Transverse colon (tissue), 4 donors: ENCODE measurements at regions not wholly inside any gene's neighbourhood (a gene's known extent, or its start where the extent isn't known, plus 50 kb on each side); places are given as distances from the start of the nearest gene placed in this dataset.

Experiments used
- DNase-seq: peaks from one replicate; pipeline ENCODE4 v3.0.0-alpha.2; 2019
- H3K27ac ChIP-seq, 4 donors: fragments of 200-600 bp; sonication (generic); 2 replicates each; pipeline ENCODE4 v1.5.1; 2016 to 2018; ENCODE audit warnings: inconsistent platforms in 4 of 4
- H3K27me3 ChIP-seq: fragments of 200-600 bp; sonication (generic); 2 replicates; pipeline ENCODE4 v1.5.1; 2017; ENCODE audit warnings: inconsistent platforms
- H3K36me3 ChIP-seq, 4 donors: fragments of 200-600 bp; sonication (generic); 2 replicates each; pipeline ENCODE4 v1.5.1; 2017 to 2019; ENCODE audit warnings: inconsistent platforms in 4 of 4
- H3K4me1 ChIP-seq, 4 donors: fragments of 200-600 bp; sonication (generic); 2 replicates each; pipeline ENCODE4 v1.5.1; 2017 to 2020; ENCODE audit warnings: inconsistent platforms in 4 of 4
- H3K4me3 ChIP-seq, 4 donors: fragments of 200-600 bp; sonication (generic); 1 replicate in 1 of 4; 2 replicates in 3 of 4; pipeline versions ENCODE4 v1.5.1 to v1.6.1; 2017 to 2019; ENCODE audit warnings: inconsistent platforms in 4 of 4
- H3K9me3 ChIP-seq, 2 donors: fragments of 200-600 bp; sonication (generic); 2 replicates each; pipeline ENCODE4 v1.5.1; 2017 to 2019; ENCODE audit warnings: inconsistent platforms in 2 of 2
- CTCF ChIP-seq, 5 experiments: fragments of 200-600 bp in 3 of 5; fragments of 450-650 bp in 2 of 5; sonication (generic) in 3 of 5; IDR thresholded peaks; 1 replicate in 2 of 5; 2 replicates in 3 of 5; pipeline ENCODE4 v1.5.1; 2016 to 2017; ENCODE audit warnings: antibody characterized with exemption in 5 of 5, inconsistent platforms in 3 of 5, mild to moderate bottlenecking in 2 of 5, moderate library complexity in 1 of 5
- EP300 ChIP-seq: sonication (generic); formaldehyde crosslinking; IDR thresholded peaks from one replicate; pipeline ENCODE4 v1.6.1; 2017; ENCODE audit warnings: antibody characterized with exemption, low read depth
- POLR2A ChIP-seq: fragments of 450-650 bp; IDR thresholded peaks from one replicate; pipeline ENCODE4 v1.6.1; 2016; ENCODE audit warnings: antibody characterized with exemption, mild to moderate bottlenecking, moderate library complexity
- POLR2AphosphoS5 ChIP-seq, 3 donors: sonication (generic); formaldehyde crosslinking; IDR thresholded peaks; one replicate each; pipeline ENCODE4 v1.6.1; 2016; ENCODE audit warnings: antibody characterized with exemption in 3 of 3
- WGBS, 2 donors: methylation state at CpG; one replicate each; pipeline ENCODE4 v1.1.5; 2018; ENCODE audit warnings: low coverage in 1 of 2; 5-methylcytosine and 5-hydroxymethylcytosine counted together
- in situ Hi-C, 4 donors: fragments of 200-750 bp; cut with MboI; loops; one replicate each; pipeline versions ENCODE4 v1.15.0 to v1.15.1; 2017; ENCODE audit warnings: low sequenced_read_pairs in 3 of 4, low pct_ligation_motif_present in 1 of 4, low pct_unique_long_range_greater_than_20kb in 1 of 4
- intact Hi-C: fragments of 100-400 bp; cut with DNase I; formaldehyde crosslinking; loops from one replicate; pipeline ENCODE4 v1.15.1; 2023; ENCODE audit warnings: low total_unique reads

DNA sequence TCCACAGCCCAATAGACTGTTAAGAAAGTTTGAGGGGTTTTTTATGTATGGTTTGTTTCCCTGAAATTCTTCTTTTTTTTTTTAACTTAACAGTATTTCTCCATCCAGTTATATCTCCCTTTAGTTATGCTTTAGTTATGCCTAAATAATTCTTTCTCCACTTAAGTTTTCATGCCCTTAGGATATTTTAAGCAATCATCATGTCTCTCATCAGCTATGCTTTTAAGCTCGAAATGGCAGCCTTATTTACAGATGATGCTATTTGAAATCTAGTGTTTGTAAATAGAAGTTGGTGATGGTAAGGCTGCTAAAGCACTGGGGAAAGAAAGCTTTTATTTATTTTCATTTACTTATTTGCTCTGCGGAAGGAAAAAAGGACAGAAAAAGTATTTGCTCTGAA is 439.3 kb downstream of the TFAP2B start:
- in situ Hi-C loops (no loop called here), intact Hi-C loops (no loop called here)
- Histone ChIP-seq H3K27me3 (no peaks in the 10 kb centered on the region), H3K4me1 (no peaks in the 10 kb centered on the region), H3K27ac (no peak overlapping the region), H3K4me3 (no peak overlapping the region), H3K9me3 (no peaks in the 10 kb centered on the region), H3K36me3 (no peaks in the 10 kb centered on the region)
- DNase-seq: no peak
- TF ChIP-seq POLR2AphosphoS5 (IDR thresholded peaks at IDR 0.05) (no peak), POLR2A (no peak), EP300 (no peak), CTCF (IDR thresholded peaks at IDR 0.05) (no peak)
- WGBS, 2 donors: 74 to 77% methylated on average over 2 of the region's 2 CpGs

DNA sequence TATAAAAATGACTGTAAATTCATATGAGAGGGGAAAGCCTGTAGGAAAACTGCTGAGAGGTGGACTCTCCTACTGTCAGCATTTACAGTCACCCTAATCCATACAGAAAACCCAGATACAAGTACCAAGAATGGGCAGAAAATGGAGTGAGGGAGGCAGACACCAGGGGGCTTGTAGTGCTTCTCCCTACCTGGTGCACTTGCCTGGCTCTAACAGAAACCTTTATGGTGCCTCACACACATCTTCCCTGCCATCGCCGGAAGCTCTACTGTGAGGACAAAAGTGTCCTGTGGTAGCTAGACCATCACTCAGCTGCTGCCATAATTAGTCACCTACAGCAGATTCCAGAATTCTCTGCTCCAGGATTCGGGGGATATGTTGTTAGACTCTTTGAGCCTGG is 441.3 kb downstream of the TFAP2B start:
- H3K9me3 ChIP-seq: no peaks in the 10 kb centered on the region
- H3K27ac ChIP-seq: no peak overlapping the region
- 76 to 78% methylated on average over 3 of the region's 3 CpGs for WGBS, 2 donors
- H3K4me3 ChIP-seq: no peak overlapping the region
- DNase-seq: no peak
- TF ChIP-seq CTCF (IDR thresholded peaks at IDR 0.05) (no peak), POLR2A (no peak), POLR2AphosphoS5 (IDR thresholded peaks at IDR 0.05) (no peak), EP300 (no peak)
- no peaks in the 10 kb centered on the region for H3K36me3 ChIP-seq
- no peaks in the 10 kb centered on the region for H3K4me1 ChIP-seq
- intact Hi-C loops: no loop called here
- H3K27me3 ChIP-seq: no peaks in the 10 kb centered on the region
- in situ Hi-C loops: no loop called here

- no peak for TF ChIP-seq CTCF (IDR thresholded peaks at IDR 0.05)
- H3K4me3 ChIP-seq: no peak overlapping the region
- DNase-seq: no peak
- H3K9me3 ChIP-seq: no peaks in the 10 kb centered on the region
- intact Hi-C loops: no loop called here
- no peaks in the 10 kb centered on the region for H3K27me3 ChIP-seq
- WGBS, 2 donors: 62 to 67% methylated on average over 5 of the region's 5 CpGs
- H3K36me3 ChIP-seq: no peaks in the 10 kb centered on the region
- no peak overlapping the region for H3K27ac ChIP-seq
- no peaks in the 10 kb centered on the region for H3K4me1 ChIP-seq
- in situ Hi-C loops: no loop called here
Measured at GRCh38 chr6:51261691-51262090, 443.0 kb downstream of the TFAP2B start.

DNA sequence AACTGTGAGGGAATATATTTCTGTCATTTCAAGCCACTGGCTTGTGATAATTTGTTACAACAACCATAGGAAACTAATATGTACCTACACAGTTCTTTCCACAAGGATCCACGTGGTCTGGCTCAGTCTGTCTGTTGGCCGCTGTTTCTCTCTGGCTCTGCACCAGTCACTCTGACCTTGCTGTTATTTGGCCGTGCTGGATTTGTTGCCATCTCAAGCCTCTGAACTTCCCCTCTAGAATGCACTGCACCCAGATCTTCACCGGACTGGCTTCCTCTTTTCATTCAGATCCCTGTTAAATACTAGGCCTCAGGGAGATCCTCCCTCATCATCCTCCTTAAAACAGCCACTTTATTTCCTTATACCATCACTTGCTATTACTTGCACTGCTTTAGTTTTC is 446.8 kb downstream of the TFAP2B start:
- Histone ChIP-seq H3K27me3 (no peaks in the 10 kb centered on the region), H3K27ac (no peak overlapping the region), H3K4me3 (no peak overlapping the region), H3K36me3 (no peaks in the 10 kb centered on the region), H3K9me3 (no peaks in the 10 kb centered on the region), H3K4me1 (no peaks in the 10 kb centered on the region)
- in situ Hi-C loops (no loop called here), intact Hi-C loops (no loop called here)
- no peak for TF ChIP-seq POLR2AphosphoS5 (IDR thresholded peaks at IDR 0.05)
- TF ChIP-seq EP300: no peak
- no peak for TF ChIP-seq POLR2A
- no peak for TF ChIP-seq CTCF (IDR thresholded peaks at IDR 0.05)
- WGBS, 2 donors: 47 to 65% methylated on average over 3 of the region's 4 CpGs
- no peak for DNase-seq
